ENCODE measurements at regions not wholly inside any gene's neighbourhood (a gene's known extent, or its start where the extent isn't known, plus 50 kb on each side); places are given as distances from the start of the nearest gene placed in this dataset.

DNA sequence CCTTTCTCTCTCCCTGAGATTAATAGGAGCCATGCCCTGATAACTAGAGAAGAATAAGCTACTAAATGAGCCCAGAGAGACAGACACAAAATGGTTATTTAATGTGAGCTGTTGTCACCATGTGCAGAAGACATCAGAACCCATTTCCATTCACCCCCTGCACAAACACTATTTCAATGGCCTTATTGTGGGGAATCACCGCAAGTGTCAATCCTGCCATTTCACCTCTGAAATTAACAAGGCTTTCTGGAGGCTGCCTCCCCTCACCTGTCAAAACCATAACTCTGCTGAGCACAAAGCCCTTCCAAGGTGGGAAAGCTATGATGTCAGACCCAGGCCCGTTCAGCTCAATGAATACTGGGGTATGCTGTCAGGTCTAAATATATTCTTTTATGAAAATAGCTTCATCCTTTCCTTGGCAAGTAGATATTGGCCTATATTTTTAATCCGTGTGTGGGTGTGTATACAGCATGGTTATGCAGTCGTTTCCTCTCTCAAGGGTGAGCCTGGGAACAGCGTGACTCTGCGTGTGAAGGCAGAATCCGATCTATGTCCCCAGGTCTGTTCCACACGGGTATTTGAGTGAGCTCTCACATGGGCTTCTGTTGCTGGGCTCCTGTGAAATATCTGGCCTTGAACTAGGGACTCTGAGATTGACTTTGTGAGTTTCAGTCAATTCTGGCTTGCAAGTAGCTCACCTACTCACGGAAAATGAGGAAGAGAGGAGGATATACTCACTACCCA is 266.3 kb downstream of the FBXW7 start:
- intact Hi-C loops (cut with micrococcal nuclease; ENCODE audit: unreplicated experiment): no loop called here
- H3K27ac ChIP-seq (ENCODE audit: low read depth, low read length, poor library complexity, severe bottlenecking): no peak overlapping the region
- no peaks in the 10 kb centered on the region for H3K9me3 ChIP-seq (ENCODE audit: low read length)
- H3K9me2 ChIP-seq (ENCODE audit: insufficient read depth, low read length): no peaks in the 10 kb centered on the region
- ChIA-PET POLR2A (interaction anchor here (0.7 kb wide), 1 partner anchor 1473 kb away, joined by 3 read pairs; no protein-coding TSS in a partner anchor), CTCF (ENCODE audit: unreplicated experiment) (no interaction called here)
- H3K36me3 ChIP-seq (ENCODE audit: insufficient read depth, low read length): no peaks in the 10 kb centered on the region
- no peaks in the 10 kb centered on the region for H3K79me2 ChIP-seq (ENCODE audit: insufficient read depth, low read depth, low read length)
- BruUV-seq (replicated peaks): no TSS peak
- DNase-seq (ENCODE audit: low spot score): no peak
- no peaks in the 10 kb centered on the region for H4K20me1 ChIP-seq (ENCODE audit: insufficient read depth, low read length)
- H3K4me3 ChIP-seq (ENCODE audit: low read depth, low read length, poor library complexity, severe bottlenecking): no peak overlapping the region
- no peak for TF ChIP-seq EZH2phosphoT487 (IDR thresholded peaks at IDR 0.05; ENCODE audit: borderline replicate concordance, low read depth, low read length)
- no peaks in the 10 kb centered on the region for H3K4me1 ChIP-seq (ENCODE audit: insufficient read depth, low read length, poor library complexity, severe bottlenecking)
- no peak overlapping the region for H3K4me2 ChIP-seq (ENCODE audit: low read length)
- H2AFZ ChIP-seq (ENCODE audit: low read length): no peak overlapping the region

DNA sequence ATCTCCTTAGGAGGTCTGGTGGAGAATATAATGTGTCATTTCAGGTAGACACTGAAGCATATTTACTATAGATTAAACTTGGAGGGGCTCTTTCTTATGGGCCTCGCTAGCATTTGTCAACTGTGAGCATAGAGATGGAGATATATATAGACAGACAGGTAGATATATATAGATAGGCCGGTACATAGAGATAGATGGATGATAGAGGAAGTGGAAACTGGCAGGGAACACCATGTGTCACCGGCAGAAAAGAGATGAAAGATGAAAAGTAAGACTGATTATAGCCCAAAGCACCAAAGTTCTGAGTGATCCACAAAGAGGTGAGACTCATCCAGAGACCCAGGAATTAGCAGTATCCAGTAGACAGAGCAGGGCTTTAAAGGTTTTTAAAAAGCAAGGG is 268.1 kb downstream of the FBXW7 start:
- Histone ChIP-seq H3K79me2 (ENCODE audit: insufficient read depth, low read depth, low read length) (no peaks in the 10 kb centered on the region), H3K9me2 (ENCODE audit: insufficient read depth, low read length) (no peaks in the 10 kb centered on the region), H4K20me1 (ENCODE audit: insufficient read depth, low read length) (no peaks in the 10 kb centered on the region), H3K9me3 (ENCODE audit: low read length) (no peaks in the 10 kb centered on the region), H3K36me3 (ENCODE audit: insufficient read depth, low read length) (no peaks in the 10 kb centered on the region), H3K27ac (ENCODE audit: low read depth, low read length, poor library complexity, severe bottlenecking) (no peak overlapping the region), H2AFZ (ENCODE audit: low read length) (no peak overlapping the region), H3K4me3 (ENCODE audit: low read depth, low read length, poor library complexity, severe bottlenecking) (no peak overlapping the region), H3K4me2 (ENCODE audit: low read length) (no peak overlapping the region), H3K4me1 (ENCODE audit: insufficient read depth, low read length, poor library complexity, severe bottlenecking) (no peaks in the 10 kb centered on the region)
- POLR2A ChIA-PET: no interaction called here
- no TSS peak for BruUV-seq (replicated peaks)
- no peak for DNase-seq (ENCODE audit: low spot score)
- CTCF ChIA-PET (ENCODE audit: unreplicated experiment): no interaction called here
- intact Hi-C loops (cut with micrococcal nuclease; ENCODE audit: unreplicated experiment): no loop called here
- TF ChIP-seq EZH2phosphoT487 (IDR thresholded peaks at IDR 0.05; ENCODE audit: borderline replicate concordance, low read depth, low read length): no peak
- TF ChIP-seq, protein P1, sequence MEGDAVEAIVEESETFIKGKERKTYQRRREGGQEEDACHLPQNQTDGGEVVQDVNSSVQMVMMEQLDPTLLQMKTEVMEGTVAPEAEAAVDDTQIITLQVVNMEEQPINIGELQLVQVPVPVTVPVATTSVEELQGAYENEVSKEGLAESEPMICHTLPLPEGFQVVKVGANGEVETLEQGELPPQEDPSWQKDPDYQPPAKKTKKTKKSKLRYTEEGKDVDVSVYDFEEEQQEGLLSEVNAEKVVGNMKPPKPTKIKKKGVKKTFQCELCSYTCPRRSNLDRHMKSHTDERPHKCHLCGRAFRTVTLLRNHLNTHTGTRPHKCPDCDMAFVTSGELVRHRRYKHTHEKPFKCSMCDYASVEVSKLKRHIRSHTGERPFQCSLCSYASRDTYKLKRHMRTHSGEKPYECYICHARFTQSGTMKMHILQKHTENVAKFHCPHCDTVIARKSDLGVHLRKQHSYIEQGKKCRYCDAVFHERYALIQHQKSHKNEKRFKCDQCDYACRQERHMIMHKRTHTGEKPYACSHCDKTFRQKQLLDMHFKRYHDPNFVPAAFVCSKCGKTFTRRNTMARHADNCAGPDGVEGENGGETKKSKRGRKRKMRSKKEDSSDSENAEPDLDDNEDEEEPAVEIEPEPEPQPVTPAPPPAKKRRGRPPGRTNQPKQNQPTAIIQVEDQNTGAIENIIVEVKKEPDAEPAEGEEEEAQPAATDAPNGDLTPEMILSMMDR (conservative IDR thresholded peaks at IDR 0.05; ENCODE audit: low read length): no peak

DNA sequence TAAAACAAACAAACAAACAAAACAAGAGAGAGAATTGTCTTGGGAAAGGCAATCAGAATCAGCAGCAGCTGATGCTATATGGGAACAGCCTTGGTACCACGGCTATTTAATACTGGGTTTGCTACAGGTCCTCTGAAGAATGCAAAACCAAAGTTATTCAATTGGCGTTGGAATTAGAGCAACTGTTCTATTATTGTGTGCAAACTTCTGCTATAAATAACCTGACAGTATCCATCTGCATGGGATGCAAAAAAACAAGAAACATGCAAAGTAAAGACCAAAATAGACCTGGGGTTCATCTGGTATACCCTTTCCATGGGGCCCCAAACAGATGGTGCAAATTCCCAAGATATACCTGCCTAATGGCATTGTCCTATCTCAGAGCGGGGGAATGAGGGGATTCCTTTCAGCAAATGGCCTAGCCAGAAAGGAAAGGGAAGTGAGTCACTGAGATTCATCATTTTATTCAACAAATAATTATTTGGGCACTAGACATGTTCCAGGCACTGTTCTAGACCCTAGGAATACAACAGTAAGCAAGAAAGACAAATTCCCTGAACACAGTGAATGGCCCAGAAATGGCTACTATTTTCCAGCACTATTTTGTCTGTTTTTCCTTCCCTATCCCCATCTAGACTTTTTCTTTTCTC is 268.9 kb downstream of the FBXW7 start:
- Histone ChIP-seq H3K27ac (ENCODE audit: low read depth, low read length, poor library complexity, severe bottlenecking) (no peak overlapping the region), H3K9me3 (ENCODE audit: low read length) (no peaks in the 10 kb centered on the region), H3K9me2 (ENCODE audit: insufficient read depth, low read length) (no peaks in the 10 kb centered on the region), H3K4me1 (ENCODE audit: insufficient read depth, low read length, poor library complexity, severe bottlenecking) (no peaks in the 10 kb centered on the region), H3K4me3 (ENCODE audit: low read depth, low read length, poor library complexity, severe bottlenecking) (no peak overlapping the region), H3K79me2 (ENCODE audit: insufficient read depth, low read depth, low read length) (no peaks in the 10 kb centered on the region), H4K20me1 (ENCODE audit: insufficient read depth, low read length) (no peaks in the 10 kb centered on the region), H3K36me3 (ENCODE audit: insufficient read depth, low read length) (no peaks in the 10 kb centered on the region), H3K4me2 (ENCODE audit: low read length) (no peak overlapping the region), H2AFZ (ENCODE audit: low read length) (no peak overlapping the region)
- no peak for DNase-seq (ENCODE audit: low spot score)
- ChIA-PET POLR2A (no interaction called here), CTCF (ENCODE audit: unreplicated experiment) (no interaction called here)
- intact Hi-C loops (cut with micrococcal nuclease; ENCODE audit: unreplicated experiment): no loop called here
- BruUV-seq (replicated peaks): no TSS peak
- TF ChIP-seq, protein P1 (conservative IDR thresholded peaks at IDR 0.05; ENCODE audit: low read length): no peak
- no peak for TF ChIP-seq EZH2phosphoT487 (IDR thresholded peaks at IDR 0.05; ENCODE audit: borderline replicate concordance, low read depth, low read length)

All from OCI-LY7 (cell line).